Lower lobe of right lung (tissue), 2 donors: ENCODE measurements at regions not wholly inside any gene's neighbourhood (a gene's known extent, or its start where the extent isn't known, plus 50 kb on each side); places are given as distances from the start of the nearest gene placed in this dataset.

ENCODE experiments used
- ATAC-seq, 2 donors: fragments of 200-7000 bp; cut with Tn5 transposase; one replicate each; pipeline ENCODE4 v1.9.1; 2020 to 2022; ENCODE audit warnings: mild to moderate bottlenecking in 2 of 2, moderate library complexity in 2 of 2
- DNase-seq: peaks from one replicate; pipeline ENCODE4 v3.0.0-alpha.2; 2020
- H3K27ac ChIP-seq: fragments of 200-600 bp; one replicate; pipeline ENCODE4 v1.8.0; 2022
- H3K27me3 ChIP-seq: fragments of 200-600 bp; one replicate; pipeline ENCODE4 v1.8.0; 2022; ENCODE audit warnings: low read depth
- H3K36me3 ChIP-seq: fragments of 200-600 bp; one replicate; pipeline ENCODE4 v1.8.0; 2022; ENCODE audit warnings: mild to moderate bottlenecking
- H3K4me1 ChIP-seq: fragments of 200-600 bp; one replicate; pipeline ENCODE4 v1.8.0; 2022
- H3K4me3 ChIP-seq: fragments of 200-600 bp; one replicate; pipeline ENCODE4 v1.8.0; 2022; ENCODE audit warnings: mild to moderate bottlenecking
- H3K9me3 ChIP-seq: fragments of 200-600 bp; one replicate; pipeline ENCODE4 v1.8.0; 2022
- intact Hi-C: fragments of 100-400 bp; cut with DNase I; formaldehyde crosslinking; loops from one replicate; pipeline ENCODE4 v1.11.0; 2022
- TF ChIP-seq, protein P1 (sequence below): fragments of 200-600 bp; IDR thresholded peaks from one replicate; pipeline ENCODE4 v1.8.0; 2022; ENCODE audit warnings: antibody characterized with exemption, mild to moderate bottlenecking
- donor health status: DM: no; HTN: yes; CAD: no; lungs with severe emphysema.

- intact Hi-C loops, result no loop called here
- no peak for DNase-seq
- H3K27me3 ChIP-seq, result no peaks in the 10 kb centered on the region
These were observed 80.2 kb upstream of the MAMLD1 start for GRCh38 chrX:150282953-150283352.

GRCh38 chrX:150291014-150291413 lies 72.1 kb upstream of the MAMLD1 start:
- Histone ChIP-seq H3K27ac (no peak overlapping the region), H3K36me3 (no peaks in the 10 kb centered on the region), H3K4me1 (no peaks in the 10 kb centered on the region), H3K9me3 (no peaks in the 10 kb centered on the region), H3K27me3 (no peaks in the 10 kb centered on the region), H3K4me3 (no peak overlapping the region)
- DNase-seq (no peak), ATAC-seq (no peak)
- TF ChIP-seq, protein P1, sequence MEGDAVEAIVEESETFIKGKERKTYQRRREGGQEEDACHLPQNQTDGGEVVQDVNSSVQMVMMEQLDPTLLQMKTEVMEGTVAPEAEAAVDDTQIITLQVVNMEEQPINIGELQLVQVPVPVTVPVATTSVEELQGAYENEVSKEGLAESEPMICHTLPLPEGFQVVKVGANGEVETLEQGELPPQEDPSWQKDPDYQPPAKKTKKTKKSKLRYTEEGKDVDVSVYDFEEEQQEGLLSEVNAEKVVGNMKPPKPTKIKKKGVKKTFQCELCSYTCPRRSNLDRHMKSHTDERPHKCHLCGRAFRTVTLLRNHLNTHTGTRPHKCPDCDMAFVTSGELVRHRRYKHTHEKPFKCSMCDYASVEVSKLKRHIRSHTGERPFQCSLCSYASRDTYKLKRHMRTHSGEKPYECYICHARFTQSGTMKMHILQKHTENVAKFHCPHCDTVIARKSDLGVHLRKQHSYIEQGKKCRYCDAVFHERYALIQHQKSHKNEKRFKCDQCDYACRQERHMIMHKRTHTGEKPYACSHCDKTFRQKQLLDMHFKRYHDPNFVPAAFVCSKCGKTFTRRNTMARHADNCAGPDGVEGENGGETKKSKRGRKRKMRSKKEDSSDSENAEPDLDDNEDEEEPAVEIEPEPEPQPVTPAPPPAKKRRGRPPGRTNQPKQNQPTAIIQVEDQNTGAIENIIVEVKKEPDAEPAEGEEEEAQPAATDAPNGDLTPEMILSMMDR, result no peak
- intact Hi-C loops, result no loop called here

More at GRCh38 chrX:150282953-150283352, 80.2 kb upstream of the MAMLD1 start:
- Histone ChIP-seq H3K4me3 (no peak overlapping the region), H3K9me3 (no peaks in the 10 kb centered on the region), H3K4me1 (no peaks in the 10 kb centered on the region), H3K27ac (no peak overlapping the region), H3K36me3 (no peaks in the 10 kb centered on the region)
- TF ChIP-seq, protein P1, result no peak
- ATAC-seq, result no peak

- peak in 1 of 2 donors; percentile 68 for ATAC-seq
These were observed 69.7 kb upstream of the MAMLD1 start for GRCh38 chrX:150293311-150294013.

GRCh38 chrX:150298841-150299551 lies 64.1 kb upstream of the MAMLD1 start:
- intact Hi-C loops, result no loop called here
- no peak for ATAC-seq
- TF ChIP-seq, protein P1, result no peak

More at GRCh38 chrX:150293311-150294013, 69.7 kb upstream of the MAMLD1 start:
- no peaks in the 10 kb centered on the region for H3K36me3 ChIP-seq
- H3K27me3 ChIP-seq, result no peaks in the 10 kb centered on the region
- H3K27ac ChIP-seq, result no peak overlapping the region
- no peaks in the 10 kb centered on the region for H3K4me1 ChIP-seq
- DNase-seq, result no peak
- intact Hi-C loops, result no loop called here
- TF ChIP-seq, protein P1, result no peak
- no peak overlapping the region for H3K4me3 ChIP-seq
- no peaks in the 10 kb centered on the region for H3K9me3 ChIP-seq

DNA sequence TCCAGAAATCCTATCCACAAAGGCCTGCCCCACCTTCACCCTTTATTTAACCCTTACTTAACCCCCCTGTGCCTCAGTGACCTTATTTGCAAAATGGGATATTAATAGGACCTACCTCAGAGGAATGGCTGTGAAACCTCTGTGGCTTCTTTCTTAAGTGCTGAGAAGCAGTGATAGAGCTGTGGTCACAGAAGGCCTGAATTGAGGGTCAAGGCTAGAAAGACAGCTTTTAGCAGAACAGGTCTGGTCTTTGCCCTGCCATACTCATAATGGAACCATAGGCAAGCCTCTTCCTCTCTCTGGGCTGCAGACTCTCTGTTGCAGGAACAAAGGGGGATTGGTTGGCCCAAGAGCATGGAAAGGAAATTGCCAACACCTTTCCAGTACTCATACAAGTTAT lies 63.5 kb upstream of the MAMLD1 start:
- intact Hi-C loops, result no loop called here
- Histone ChIP-seq H3K4me1 (no peaks in the 10 kb centered on the region), H3K27me3 (no peaks in the 10 kb centered on the region), H3K36me3 (no peaks in the 10 kb centered on the region), H3K9me3 (no peaks in the 10 kb centered on the region), H3K27ac (no peak overlapping the region), H3K4me3 (no peak overlapping the region)
- TF ChIP-seq, protein P1, result no peak
- ATAC-seq, result no peak
- no peak for DNase-seq

More at GRCh38 chrX:150298841-150299551, 64.1 kb upstream of the MAMLD1 start:
- DNase-seq, result no peak
- no peaks in the 10 kb centered on the region for H3K27me3 ChIP-seq
- H3K36me3 ChIP-seq, result no peaks in the 10 kb centered on the region
- no peaks in the 10 kb centered on the region for H3K4me1 ChIP-seq
- H3K4me3 ChIP-seq, result no peak overlapping the region
- no peaks in the 10 kb centered on the region for H3K9me3 ChIP-seq
- H3K27ac ChIP-seq, result no peak overlapping the region
